Activated CD4-positive, alpha-beta T cell treated with anti-CD3 and anti-CD28 coated beads, Interleukin-2, amount 10 ng/mL, durations not matched to agents 7 days and 5 days (primary cell): ENCODE measurements at regions not wholly inside any gene's neighbourhood (a gene's known extent, or its start where the extent isn't known, plus 50 kb on each side); places are given as distances from the start of the nearest gene placed in this dataset.

Experiments used
- CTCF ChIA-PET: fragments of 350-600 bp; sonication (Branson Sonifier 250); formaldehyde crosslinking; loops from one replicate; lab custom pipeline; 2021; ENCODE audit warnings: antibody characterized with exemption; lab: Charles Lee
- POLR2A ChIA-PET: fragments of 350-600 bp; sonication (Branson Sonifier 250); formaldehyde crosslinking; loops from one replicate; lab custom pipeline; 2021; ENCODE audit warnings: antibody characterized with exemption; lab: Charles Lee
- DNase-seq: peaks from one replicate; pipeline ENCODE4 v3.0.0-alpha.2; 2020
- H3K27ac Mint-ChIP-seq: one replicate; pipeline ENCODE4 v1.8.0; 2021; ENCODE audit warnings: mild to moderate bottlenecking, moderate library complexity, mixed read lengths
- H3K27me3 Mint-ChIP-seq: one replicate; pipeline ENCODE4 v1.8.0; 2021; ENCODE audit warnings: mixed read lengths
- H3K36me3 Mint-ChIP-seq: one replicate; pipeline ENCODE4 v1.8.0; 2021; ENCODE audit warnings: low read depth, mixed read lengths
- H3K4me1 Mint-ChIP-seq: one replicate; pipeline ENCODE4 v1.8.0; 2021; ENCODE audit warnings: mixed read lengths
- H3K4me3 Mint-ChIP-seq: one replicate; pipeline ENCODE4 v1.8.0; 2021; ENCODE audit warnings: mild to moderate bottlenecking, moderate library complexity, mixed read lengths
- H3K9me3 Mint-ChIP-seq: one replicate; pipeline ENCODE4 v1.8.0; 2021; ENCODE audit warnings: mixed read lengths

DNA sequence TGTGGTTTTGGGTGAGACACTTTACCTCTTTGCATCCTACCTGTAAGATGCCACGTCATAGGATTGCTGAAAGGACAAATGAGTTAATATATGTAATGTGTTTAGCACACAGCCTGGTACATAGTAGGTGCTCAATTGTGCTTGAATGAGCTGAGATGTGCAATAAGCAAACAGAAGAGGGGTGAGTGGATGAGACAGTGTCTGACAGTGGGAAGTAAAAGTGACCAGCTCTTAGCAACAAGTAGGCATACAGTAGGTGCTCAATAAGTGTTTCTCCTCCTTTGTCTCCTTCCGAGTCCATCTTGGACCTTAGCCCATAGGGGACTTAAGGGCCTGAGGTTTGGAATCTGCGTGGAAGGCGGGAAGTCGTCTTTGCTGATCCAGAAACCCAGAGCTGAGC, 104.7 kb downstream of the CEBPB start:
- CTCF ChIA-PET, result interaction anchor here (1.6 to 3.3 kb wide), 2 partner anchors 11 to 22 kb away, joined by 3 to 15 read pairs; no protein-coding TSS in a partner anchor
- Mint-ChIP-seq H3K36me3 (no peaks in the 10 kb centered on the region), H3K4me3 (no peak overlapping the region), H3K9me3 (no peaks in the 10 kb centered on the region), H3K27me3 (peaks cover 5% of the 10 kb centered on the region), H3K4me1 (peaks cover 39% of the 10 kb centered on the region), H3K27ac (peak overlapping the region; percentile 55)
- no peak for DNase-seq
- POLR2A ChIA-PET, result no interaction called here

- ChIA-PET POLR2A (no interaction called here), CTCF (interaction anchor here (1.6 to 3.3 kb wide), 4 partner anchors 11 to 21 kb away, joined by 3 to 15 read pairs (median 9); no protein-coding TSS in a partner anchor)
- H3K36me3 Mint-ChIP-seq, result no peaks in the 10 kb centered on the region
- H3K27me3 Mint-ChIP-seq, result peaks cover 10% of the 10 kb centered on the region
- no peaks in the 10 kb centered on the region for H3K9me3 Mint-ChIP-seq
- H3K4me1 Mint-ChIP-seq, result peaks cover 38% of the 10 kb centered on the region
- no peak overlapping the region for H3K4me3 Mint-ChIP-seq
- H3K27ac Mint-ChIP-seq, result no peak overlapping the region
- no peak for DNase-seq
Observed at GRCh38 chr20:50295762-50296449, 105.3 kb downstream of the CEBPB start.

DNA sequence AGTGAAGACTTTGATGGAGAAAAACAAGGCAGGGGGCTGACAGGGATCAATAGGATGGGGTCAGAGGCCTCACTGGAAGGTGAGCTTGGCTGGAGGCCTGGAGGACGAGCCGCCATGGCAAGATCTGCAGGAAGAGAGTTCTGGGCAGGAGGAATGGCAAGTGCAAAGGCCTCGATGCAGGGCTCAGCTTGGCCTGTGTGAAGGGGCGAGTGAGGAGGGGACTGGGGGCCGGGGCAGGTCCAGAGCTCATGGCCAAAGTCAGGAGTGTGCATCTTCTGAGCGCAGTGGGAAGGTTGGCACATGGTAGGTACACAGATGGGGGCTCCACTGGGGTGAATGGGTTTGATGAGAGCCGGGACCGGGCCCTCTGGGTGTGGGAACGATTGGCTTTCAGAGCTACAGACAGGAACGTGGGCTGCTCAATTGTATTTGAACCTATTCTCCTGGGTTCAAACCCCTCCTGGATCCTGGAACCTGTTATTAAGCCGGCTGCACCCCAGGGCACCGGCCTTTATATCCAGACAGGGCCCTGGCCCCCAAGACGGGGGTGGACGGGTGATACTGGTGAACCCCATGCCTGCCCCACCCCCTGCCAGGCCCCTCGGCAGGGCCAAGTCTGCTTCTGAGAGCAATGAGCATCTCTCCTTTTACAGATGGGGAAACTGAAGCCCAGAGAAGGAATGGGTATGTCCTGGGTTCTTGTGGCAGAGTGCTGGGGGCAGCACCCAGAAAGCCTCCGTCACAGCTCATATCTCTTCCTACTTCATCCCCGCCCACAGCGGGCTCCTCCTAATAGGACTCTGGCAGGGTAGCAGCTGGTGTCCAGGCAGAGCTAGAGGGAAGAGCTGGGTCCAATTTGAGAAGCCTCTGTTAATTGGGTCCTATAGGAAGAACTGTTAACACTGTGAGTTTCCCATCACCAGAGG, 106.1 kb downstream of the CEBPB start:
- ChIA-PET CTCF (interaction anchor here (1.6 to 2.2 kb wide), 3 partner anchors 11 to 20 kb away, joined by 3 to 12 read pairs (median 6); no protein-coding TSS in a partner anchor), POLR2A (interaction anchor here (0.7 kb wide), 1 partner anchor 246 kb away, joined by 3 read pairs; no protein-coding TSS in a partner anchor)
- Mint-ChIP-seq H3K36me3 (no peaks in the 10 kb centered on the region), H3K9me3 (no peaks in the 10 kb centered on the region), H3K4me3 (no peak overlapping the region), H3K27me3 (peaks cover 14% of the 10 kb centered on the region), H3K27ac (peak overlapping the region; percentile 27), H3K4me1 (peaks cover 38% of the 10 kb centered on the region)
- no peak for DNase-seq

GRCh38 chr20:50297498-50298376, 107.1 kb downstream of the CEBPB start:
- H3K27ac Mint-ChIP-seq, result peak overlapping the region; percentile 27
- ChIA-PET CTCF (interaction anchor here (0.9 to 2.2 kb wide), 3 partner anchors 12 to 32 kb away, joined by 3 to 12 read pairs (median 6); no protein-coding TSS in a partner anchor), POLR2A (no interaction called here)
- DNase-seq, result peak; percentile 28
- no peaks in the 10 kb centered on the region for H3K9me3 Mint-ChIP-seq
- H3K27me3 Mint-ChIP-seq, result peaks cover 15% of the 10 kb centered on the region
- no peak overlapping the region for H3K4me3 Mint-ChIP-seq
- H3K36me3 Mint-ChIP-seq, result no peaks in the 10 kb centered on the region
- peaks cover 44% of the 10 kb centered on the region for H3K4me1 Mint-ChIP-seq

GRCh38 chr20:50298554-50299324, 108.1 kb downstream of the CEBPB start:
- Mint-ChIP-seq H3K9me3 (no peaks in the 10 kb centered on the region), H3K4me1 (peaks cover 47% of the 10 kb centered on the region), H3K27me3 (peaks cover 18% of the 10 kb centered on the region), H3K36me3 (no peaks in the 10 kb centered on the region), H3K27ac (peak overlapping the region; percentile 2), H3K4me3 (no peak overlapping the region)
- DNase-seq, result no peak
- ChIA-PET POLR2A (interaction anchor here (0.5 kb wide), 1 partner anchor 189 kb away, joined by 4 read pairs; no protein-coding TSS in a partner anchor), CTCF (no interaction called here)

GRCh38 chr20:50299325-50299629, 108.6 kb downstream of the CEBPB start:
- H3K36me3 Mint-ChIP-seq, result no peaks in the 10 kb centered on the region
- CTCF ChIA-PET, result interaction anchor here (0.9 to 1.5 kb wide), 2 partner anchors 15 to 26 kb away, joined by 3 to 4 read pairs; no protein-coding TSS in a partner anchor
- H3K9me3 Mint-ChIP-seq, result no peaks in the 10 kb centered on the region
- H3K27me3 Mint-ChIP-seq, result peaks cover 18% of the 10 kb centered on the region
- peaks cover 47% of the 10 kb centered on the region for H3K4me1 Mint-ChIP-seq
- no peak overlapping the region for H3K4me3 Mint-ChIP-seq
- no peak overlapping the region for H3K27ac Mint-ChIP-seq
- POLR2A ChIA-PET, result no interaction called here
- DNase-seq, result no peak

DNA sequence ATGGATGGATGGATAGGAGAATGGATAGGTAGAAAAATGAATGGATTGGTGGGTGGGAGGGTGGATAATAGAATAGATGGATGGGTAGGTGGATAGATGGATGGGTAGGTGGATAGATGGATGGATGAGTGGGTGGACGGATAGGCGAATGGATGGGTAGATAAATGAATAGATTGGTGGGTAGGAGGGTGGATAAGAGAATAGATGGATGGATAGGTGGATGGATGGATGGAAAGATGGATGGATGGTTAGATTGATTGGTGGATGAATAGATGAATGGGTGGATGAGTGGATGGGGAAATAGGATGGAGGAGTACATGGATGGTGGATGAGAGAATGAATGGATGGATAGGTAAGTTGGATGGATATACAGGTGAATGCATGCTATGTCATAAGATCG, 110.5 kb downstream of the CEBPB start:
- H3K9me3 Mint-ChIP-seq, result no peaks in the 10 kb centered on the region
- peaks cover 41% of the 10 kb centered on the region for H3K4me1 Mint-ChIP-seq
- peaks cover 18% of the 10 kb centered on the region for H3K27me3 Mint-ChIP-seq
- no peak overlapping the region for H3K4me3 Mint-ChIP-seq
- ChIA-PET CTCF (interaction anchor here (1.3 kb wide), 1 partner anchor 8 kb away, joined by 3 read pairs; no protein-coding TSS in a partner anchor), POLR2A (no interaction called here)
- no peaks in the 10 kb centered on the region for H3K36me3 Mint-ChIP-seq
- no peak overlapping the region for H3K27ac Mint-ChIP-seq
- no peak for DNase-seq

GRCh38 chr20:50301712-50302111, 111.1 kb downstream of the CEBPB start:
- DNase-seq, result no peak
- H3K4me3 Mint-ChIP-seq, result no peak overlapping the region
- H3K36me3 Mint-ChIP-seq, result no peaks in the 10 kb centered on the region
- ChIA-PET POLR2A (no interaction called here), CTCF (interaction anchor here (1.3 kb wide), 1 partner anchor 9 kb away, joined by 3 read pairs; no protein-coding TSS in a partner anchor)
- H3K27ac Mint-ChIP-seq, result no peak overlapping the region
- no peaks in the 10 kb centered on the region for H3K9me3 Mint-ChIP-seq
- H3K4me1 Mint-ChIP-seq, result peaks cover 35% of the 10 kb centered on the region
- H3K27me3 Mint-ChIP-seq, result peaks cover 18% of the 10 kb centered on the region

DNA sequence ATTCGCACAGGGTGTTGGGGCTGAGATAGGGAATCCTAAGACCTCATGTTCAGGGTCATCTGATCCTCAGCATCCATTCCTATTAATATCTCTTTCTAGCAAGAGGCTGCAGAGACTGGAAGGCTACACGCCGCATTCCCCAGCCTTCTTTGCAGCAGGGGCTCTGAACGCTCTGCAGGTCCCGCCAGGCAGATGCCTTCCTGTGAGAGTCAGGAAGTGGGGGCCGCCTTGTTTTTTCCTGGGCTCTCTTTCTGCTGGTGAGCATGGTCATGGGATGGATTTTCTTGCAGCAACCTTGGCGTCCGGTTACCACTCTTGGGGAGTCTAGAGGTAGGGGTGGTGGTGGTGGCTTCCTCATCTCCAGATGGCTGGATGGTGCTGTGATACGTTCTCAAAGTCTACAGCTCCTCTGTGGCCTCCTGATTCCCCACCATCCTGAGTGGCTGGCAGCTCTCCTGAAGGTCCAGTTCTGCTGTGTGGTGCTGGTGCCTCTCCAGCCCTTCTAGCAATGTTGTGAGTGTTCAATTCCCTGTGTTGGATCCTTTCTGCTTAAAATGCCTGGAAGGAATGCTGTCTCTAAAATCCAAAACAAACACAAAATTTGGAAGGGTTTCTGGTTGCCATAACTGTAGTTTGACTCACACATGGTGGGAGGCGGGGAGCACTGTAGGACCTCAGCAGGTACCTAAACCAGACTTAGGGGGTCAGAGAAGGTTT, 111.9 kb downstream of the CEBPB start:
- ChIA-PET POLR2A (no interaction called here), CTCF (interaction anchor here (0.7 to 1.3 kb wide), 2 partner anchors 9 to 75 kb away, joined by 3 read pairs; no protein-coding TSS in a partner anchor)
- peaks cover 28% of the 10 kb centered on the region for H3K4me1 Mint-ChIP-seq
- no peaks in the 10 kb centered on the region for H3K36me3 Mint-ChIP-seq
- DNase-seq, result no peak
- H3K4me3 Mint-ChIP-seq, result no peak overlapping the region
- H3K27me3 Mint-ChIP-seq, result peaks cover 18% of the 10 kb centered on the region
- H3K27ac Mint-ChIP-seq, result no peak overlapping the region
- no peaks in the 10 kb centered on the region for H3K9me3 Mint-ChIP-seq

DNA sequence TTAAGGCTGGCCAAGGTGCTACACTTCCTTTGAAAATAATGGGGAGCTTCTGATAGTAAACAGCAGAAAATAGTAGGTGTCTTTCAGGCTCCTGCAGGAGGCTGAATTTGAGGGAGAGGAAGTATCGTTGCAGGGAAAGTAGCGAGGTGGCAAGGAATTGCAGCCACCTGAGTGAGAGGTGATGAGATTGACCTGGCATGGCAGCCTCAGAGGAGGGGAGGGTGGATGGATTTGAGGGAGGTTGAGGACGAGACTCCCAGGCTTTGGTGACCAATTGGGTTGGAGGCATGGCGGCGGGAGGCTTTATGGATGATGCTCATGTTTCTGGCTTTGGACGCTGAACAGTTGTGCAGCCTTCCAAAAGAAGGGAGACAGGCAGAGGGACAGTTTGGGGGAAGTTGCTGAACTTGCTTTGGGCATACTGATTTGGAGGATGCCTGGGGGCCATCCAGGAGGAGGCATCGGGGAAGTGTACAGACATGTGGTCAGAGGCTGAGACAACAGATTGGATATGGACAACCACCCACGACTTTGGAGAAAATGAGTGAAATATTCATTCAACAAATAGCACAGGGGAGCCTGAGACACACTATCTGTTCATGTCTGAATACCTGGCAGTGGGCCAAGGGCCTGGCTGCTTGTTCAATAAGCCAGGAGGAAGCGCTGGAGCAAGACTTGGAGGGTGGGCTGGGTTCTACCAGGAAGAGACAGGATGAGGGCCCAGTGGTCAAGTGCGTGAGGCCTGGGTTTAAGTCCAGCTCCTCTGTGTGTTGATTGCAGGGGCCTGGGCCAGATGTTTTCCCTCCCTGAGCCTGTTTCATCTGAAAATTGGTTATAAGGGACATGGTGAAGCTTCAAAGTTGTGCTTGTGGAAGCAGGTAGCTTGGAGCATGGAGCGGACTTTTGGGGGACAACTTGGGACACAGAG, 113.2 kb downstream of the CEBPB start:
- no peaks in the 10 kb centered on the region for H3K9me3 Mint-ChIP-seq
- CTCF ChIA-PET, result interaction anchor here (0.6 to 1.6 kb wide), 2 partner anchors 13 to 645 kb away, joined by 5 to 6 read pairs; no protein-coding TSS in a partner anchor
- H3K36me3 Mint-ChIP-seq, result no peaks in the 10 kb centered on the region
- H3K4me1 Mint-ChIP-seq, result peaks cover 17% of the 10 kb centered on the region
- no peak overlapping the region for H3K4me3 Mint-ChIP-seq
- H3K27ac Mint-ChIP-seq, result no peak overlapping the region
- H3K27me3 Mint-ChIP-seq, result peaks cover 18% of the 10 kb centered on the region
- POLR2A ChIA-PET, result interaction anchor here (0.6 kb wide), 1 partner anchor 11 kb away, joined by 4 read pairs; no protein-coding TSS in a partner anchor
- no peak for DNase-seq
